ENCODE measurements at regions not wholly inside any gene's neighbourhood (a gene's known extent, or its start where the extent isn't known, plus 50 kb on each side); places are given as distances from the start of the nearest gene placed in this dataset.
"Not testable (repeated sequence)": the region's sequence is repeated elsewhere in the genome, so short reads cannot be mapped to it uniquely, and the experiment has no call there.

- Mint-ChIP-seq H3K4me3 (no peak overlapping the region), H3K4me1 (ENCODE audit: unreplicated experiment) (no peaks in the 10 kb centered on the region), H3K9me3 (peaks cover 5% of the 10 kb centered on the region), H3K27me3 (peaks cover 14% of the 10 kb centered on the region), H3K27ac (no peak overlapping the region), H3K36me3 (no peaks in the 10 kb centered on the region)
- TF ChIP-seq, protein P1, sequence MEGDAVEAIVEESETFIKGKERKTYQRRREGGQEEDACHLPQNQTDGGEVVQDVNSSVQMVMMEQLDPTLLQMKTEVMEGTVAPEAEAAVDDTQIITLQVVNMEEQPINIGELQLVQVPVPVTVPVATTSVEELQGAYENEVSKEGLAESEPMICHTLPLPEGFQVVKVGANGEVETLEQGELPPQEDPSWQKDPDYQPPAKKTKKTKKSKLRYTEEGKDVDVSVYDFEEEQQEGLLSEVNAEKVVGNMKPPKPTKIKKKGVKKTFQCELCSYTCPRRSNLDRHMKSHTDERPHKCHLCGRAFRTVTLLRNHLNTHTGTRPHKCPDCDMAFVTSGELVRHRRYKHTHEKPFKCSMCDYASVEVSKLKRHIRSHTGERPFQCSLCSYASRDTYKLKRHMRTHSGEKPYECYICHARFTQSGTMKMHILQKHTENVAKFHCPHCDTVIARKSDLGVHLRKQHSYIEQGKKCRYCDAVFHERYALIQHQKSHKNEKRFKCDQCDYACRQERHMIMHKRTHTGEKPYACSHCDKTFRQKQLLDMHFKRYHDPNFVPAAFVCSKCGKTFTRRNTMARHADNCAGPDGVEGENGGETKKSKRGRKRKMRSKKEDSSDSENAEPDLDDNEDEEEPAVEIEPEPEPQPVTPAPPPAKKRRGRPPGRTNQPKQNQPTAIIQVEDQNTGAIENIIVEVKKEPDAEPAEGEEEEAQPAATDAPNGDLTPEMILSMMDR (conservative IDR thresholded peaks at IDR 0.05), result no peak
- no peak for DNase-seq (ENCODE audit: extremely low spot score, unreplicated experiment)
Observed at GRCh38 chr2:84238907-84239306, 220.2 kb downstream of the SUCLG1 start.

DNA sequence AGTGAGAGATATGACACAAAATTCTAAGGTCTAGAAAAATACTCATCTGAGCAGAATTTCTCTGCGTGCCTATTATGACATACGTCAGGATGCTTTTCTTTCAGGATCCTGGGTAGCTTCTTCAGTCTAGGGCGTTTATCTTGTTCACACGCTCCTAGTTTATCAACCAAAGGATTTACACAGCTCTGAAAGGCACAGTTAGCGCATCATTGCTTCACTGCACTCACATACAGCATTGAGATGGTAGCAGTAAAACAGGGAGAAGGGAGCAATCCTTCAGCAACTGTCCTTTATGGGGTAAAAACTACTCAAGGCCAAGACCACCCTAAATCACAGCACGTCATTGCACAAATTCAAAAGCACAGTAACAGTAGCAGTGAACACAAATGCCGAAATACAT lies 222.8 kb downstream of the SUCLG1 start:
- no peaks in the 10 kb centered on the region for H3K4me1 Mint-ChIP-seq (ENCODE audit: unreplicated experiment)
- H3K9me3 Mint-ChIP-seq, result peaks cover 5% of the 10 kb centered on the region

DNA sequence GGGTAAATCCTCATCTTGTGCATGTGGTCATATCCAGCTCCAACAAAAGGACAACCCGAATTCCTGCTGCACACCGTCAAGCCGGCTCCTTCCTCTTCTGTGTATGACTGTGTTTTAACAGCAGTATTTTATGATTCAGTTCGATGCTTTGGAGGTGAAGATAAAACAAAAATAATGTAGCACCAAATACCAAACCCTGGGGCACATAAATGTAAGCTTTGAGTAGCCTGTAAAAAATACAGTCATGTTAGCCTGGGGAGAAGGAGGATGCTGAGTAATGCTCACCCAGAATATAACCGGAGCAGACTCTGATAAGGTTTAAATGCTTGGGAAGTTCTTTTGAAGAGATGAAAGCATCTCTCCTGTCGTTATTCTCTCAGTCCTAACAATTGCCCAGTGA lies 225.0 kb downstream of the SUCLG1 start:
- Mint-ChIP-seq H3K4me3 (no peak overlapping the region), H3K27ac (no peak overlapping the region), H3K27me3 (peaks cover 7% of the 10 kb centered on the region), H3K4me1 (ENCODE audit: unreplicated experiment) (no peaks in the 10 kb centered on the region), H3K9me3 (no peaks in the 10 kb centered on the region), H3K36me3 (no peaks in the 10 kb centered on the region)
- TF ChIP-seq, protein P1 (conservative IDR thresholded peaks at IDR 0.05), result no peak
- DNase-seq (ENCODE audit: extremely low spot score, unreplicated experiment), result no peak

More for the DNA sequence above, 222.8 kb downstream of the SUCLG1 start:
- H3K27ac Mint-ChIP-seq, result no peak overlapping the region
- DNase-seq (ENCODE audit: extremely low spot score, unreplicated experiment), result no peak
- no peak overlapping the region for H3K4me3 Mint-ChIP-seq
- no peaks in the 10 kb centered on the region for H3K36me3 Mint-ChIP-seq
- TF ChIP-seq, protein P1 (conservative IDR thresholded peaks at IDR 0.05), result no peak
- peaks cover 14% of the 10 kb centered on the region for H3K27me3 Mint-ChIP-seq

DNA sequence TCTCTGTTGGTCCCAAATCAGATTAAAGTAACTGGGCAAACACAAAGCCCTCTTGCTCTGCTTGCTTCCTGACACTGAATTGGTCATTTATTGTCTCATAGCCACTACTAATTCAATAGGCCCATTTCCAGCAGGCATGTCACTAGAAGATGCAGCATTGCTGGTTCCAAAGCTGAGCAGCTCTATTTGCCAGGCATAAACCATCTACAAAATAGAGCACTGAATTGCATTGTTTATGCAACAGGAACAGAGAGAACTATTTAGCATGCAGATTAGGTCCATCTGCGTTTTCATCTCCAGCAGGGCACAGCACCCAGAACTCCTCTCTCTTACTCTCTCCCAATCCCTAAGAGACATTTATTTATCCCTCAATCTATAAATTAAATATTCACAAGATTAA lies 227.6 kb downstream of the SUCLG1 start:
- H3K9me3 Mint-ChIP-seq, result no peaks in the 10 kb centered on the region
- no peaks in the 10 kb centered on the region for H3K36me3 Mint-ChIP-seq
- no peaks in the 10 kb centered on the region for H3K4me1 Mint-ChIP-seq (ENCODE audit: unreplicated experiment)
- TF ChIP-seq, protein P1 (conservative IDR thresholded peaks at IDR 0.05), result no peak
- peaks cover 7% of the 10 kb centered on the region for H3K27me3 Mint-ChIP-seq
- no peak for DNase-seq (ENCODE audit: extremely low spot score, unreplicated experiment)
- no peak overlapping the region for H3K4me3 Mint-ChIP-seq
- no peak overlapping the region for H3K27ac Mint-ChIP-seq

DNA sequence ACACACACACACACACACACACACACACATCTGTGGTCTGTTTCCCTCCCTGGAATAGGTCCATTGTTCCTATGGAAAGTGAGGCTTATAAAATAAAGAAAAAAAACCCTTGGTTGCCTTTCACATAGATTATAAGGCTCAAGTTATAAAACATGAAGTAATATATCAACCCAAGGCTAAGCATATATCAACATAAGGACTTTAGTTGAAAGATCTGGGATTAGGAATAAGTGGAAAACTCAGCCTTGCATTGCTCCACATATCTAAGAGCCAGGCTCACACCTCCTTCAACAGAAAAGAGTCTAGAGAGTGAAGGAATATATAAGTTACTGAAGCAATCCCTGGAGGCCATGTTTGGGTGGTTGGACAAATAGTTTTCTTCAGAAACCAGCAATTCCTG lies 235.0 kb downstream of the SUCLG1 start:
- H3K9me3 Mint-ChIP-seq, result no peaks in the 10 kb centered on the region
- H3K36me3 Mint-ChIP-seq, result no peaks in the 10 kb centered on the region
- peaks cover 5% of the 10 kb centered on the region for H3K27me3 Mint-ChIP-seq
- H3K4me3 Mint-ChIP-seq, result no peak overlapping the region
- H3K4me1 Mint-ChIP-seq (ENCODE audit: unreplicated experiment), result no peaks in the 10 kb centered on the region
- no peak overlapping the region for H3K27ac Mint-ChIP-seq
- DNase-seq (ENCODE audit: extremely low spot score, unreplicated experiment), result no peak
- TF ChIP-seq, protein P1 (conservative IDR thresholded peaks at IDR 0.05), result no peak

DNA sequence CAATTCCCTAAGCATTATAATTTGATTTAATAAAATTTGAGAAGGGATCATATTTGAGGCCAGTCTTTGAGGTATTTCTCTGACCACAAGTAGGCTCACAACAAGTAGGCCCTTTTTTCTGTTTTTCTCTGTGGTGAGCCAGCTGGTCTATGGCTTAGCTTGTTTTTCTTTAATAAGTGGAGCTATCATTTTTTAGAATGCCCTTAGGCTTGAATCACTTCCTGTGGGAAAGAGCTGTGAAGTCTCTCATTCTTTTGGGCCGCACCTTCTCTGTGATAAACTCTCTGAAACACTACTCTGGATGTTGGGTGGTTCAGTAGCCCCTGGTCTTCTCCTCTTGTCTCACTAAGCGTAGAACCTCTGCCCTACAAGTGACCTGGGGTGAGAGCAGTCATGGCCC lies 235.9 kb downstream of the SUCLG1 start:
- TF ChIP-seq, protein P1 (conservative IDR thresholded peaks at IDR 0.05), result no peak
- Mint-ChIP-seq H3K4me3 (no peak overlapping the region), H3K36me3 (no peaks in the 10 kb centered on the region), H3K27me3 (peaks cover 5% of the 10 kb centered on the region), H3K27ac (no peak overlapping the region), H3K9me3 (no peaks in the 10 kb centered on the region), H3K4me1 (ENCODE audit: unreplicated experiment) (no peaks in the 10 kb centered on the region)
- no peak for DNase-seq (ENCODE audit: extremely low spot score, unreplicated experiment)

- not testable (repeated sequence) for H3K27me3 Mint-ChIP-seq; H3K4me1 Mint-ChIP-seq (ENCODE audit: unreplicated experiment); H3K4me3 Mint-ChIP-seq; H3K9me3 Mint-ChIP-seq; DNase-seq (ENCODE audit: extremely low spot score, unreplicated experiment); H3K36me3 Mint-ChIP-seq; H3K27ac Mint-ChIP-seq
Observed at GRCh38 chr2:84221102-84221501, 238.0 kb downstream of the SUCLG1 start.
